Type B pancreatic cell (in vitro differentiated cells): ENCODE measurements at regions not wholly inside any gene's neighbourhood (a gene's known extent, or its start where the extent isn't known, plus 50 kb on each side); places are given as distances from the start of the nearest gene placed in this dataset.

ENCODE experiments used
- DNase-seq: peaks from one replicate; pipeline ENCODE4 v3.0.0; 2021; ENCODE audit warnings: mixed read lengths; ENCODE audit not compliant: unreplicated experiment; ENCODE audit errors: extremely low spot score
- H3K27ac Mint-ChIP-seq: 2 replicates; pipeline ENCODE4 v1.8.0; 2021; ENCODE audit warnings: mild to moderate bottlenecking, mixed read lengths
- H3K27me3 Mint-ChIP-seq: 2 replicates; pipeline ENCODE4 v1.8.0; 2021; ENCODE audit warnings: mixed read lengths
- H3K36me3 Mint-ChIP-seq: 2 replicates; pipeline ENCODE4 v1.8.0; 2021; ENCODE audit warnings: mixed read lengths
- H3K4me1 Mint-ChIP-seq: one replicate; pipeline ENCODE4 v1.8.0; 2021; ENCODE audit warnings: mixed read lengths; ENCODE audit not compliant: unreplicated experiment
- H3K4me3 Mint-ChIP-seq: 2 replicates; pipeline ENCODE4 v1.8.0; 2021; ENCODE audit warnings: mild to moderate bottlenecking, mixed read lengths
- H3K9me3 Mint-ChIP-seq: 2 replicates; pipeline ENCODE4 v1.8.0; 2021; ENCODE audit warnings: mixed read lengths
- CTCF ChIP-seq: fragments of 200-600 bp; sonication (generic); conservative IDR thresholded peaks from 2 replicates; pipeline ENCODE4 v1.5.0; 2021; ENCODE audit warnings: antibody characterized with exemption, mild to moderate bottlenecking

- H3K27ac Mint-ChIP-seq, result no peak overlapping the region
- no peaks in the 10 kb centered on the region for H3K27me3 Mint-ChIP-seq
- H3K4me1 Mint-ChIP-seq, result peaks cover 4% of the 10 kb centered on the region
- H3K9me3 Mint-ChIP-seq, result no peaks in the 10 kb centered on the region
- H3K4me3 Mint-ChIP-seq, result no peak overlapping the region
- H3K36me3 Mint-ChIP-seq, result no peaks in the 10 kb centered on the region
- no peak for DNase-seq
- TF ChIP-seq CTCF, result no peak
Measured at GRCh38 chr14:98312006-98312405, 960.0 kb downstream of the BCL11B start.

GRCh38 chr14:98321841-98322240 lies 950.2 kb downstream of the BCL11B start:
- TF ChIP-seq CTCF, result no peak
- Mint-ChIP-seq H3K27me3 (peaks cover 8% of the 10 kb centered on the region), H3K9me3 (peaks cover 6% of the 10 kb centered on the region), H3K4me3 (no peak overlapping the region), H3K36me3 (no peaks in the 10 kb centered on the region), H3K4me1 (no peaks in the 10 kb centered on the region), H3K27ac (no peak overlapping the region)
- DNase-seq, result no peak

- H3K27me3 Mint-ChIP-seq, result peaks cover 8% of the 10 kb centered on the region
- no peak for TF ChIP-seq CTCF
- H3K27ac Mint-ChIP-seq, result no peak overlapping the region
- no peaks in the 10 kb centered on the region for H3K36me3 Mint-ChIP-seq
- DNase-seq, result no peak
- no peaks in the 10 kb centered on the region for H3K4me1 Mint-ChIP-seq
- no peak overlapping the region for H3K4me3 Mint-ChIP-seq
- peaks cover 6% of the 10 kb centered on the region for H3K9me3 Mint-ChIP-seq
Measured at GRCh38 chr14:98323836-98324235, 948.2 kb downstream of the BCL11B start.

- Mint-ChIP-seq H3K36me3 (no peaks in the 10 kb centered on the region), H3K4me3 (no peak overlapping the region), H3K4me1 (no peaks in the 10 kb centered on the region), H3K27me3 (peaks cover 8% of the 10 kb centered on the region), H3K9me3 (peaks cover 6% of the 10 kb centered on the region), H3K27ac (no peak overlapping the region)
- TF ChIP-seq CTCF, result no peak
- no peak for DNase-seq
Measured at GRCh38 chr14:98325761-98326160, 946.2 kb downstream of the BCL11B start.

- Mint-ChIP-seq H3K36me3 (no peaks in the 10 kb centered on the region), H3K27ac (no peak overlapping the region)
- TF ChIP-seq CTCF, result no peak
Measured at GRCh38 chr14:98328496-98328895, 943.5 kb downstream of the BCL11B start.

GRCh38 chr14:98334186-98334585 lies 937.8 kb downstream of the BCL11B start:
- no peak overlapping the region for H3K4me3 Mint-ChIP-seq
- no peaks in the 10 kb centered on the region for H3K4me1 Mint-ChIP-seq
- H3K27ac Mint-ChIP-seq, result no peak overlapping the region
- no peaks in the 10 kb centered on the region for H3K27me3 Mint-ChIP-seq
- H3K36me3 Mint-ChIP-seq, result no peaks in the 10 kb centered on the region
- no peak for DNase-seq
- TF ChIP-seq CTCF, result no peak
- no peaks in the 10 kb centered on the region for H3K9me3 Mint-ChIP-seq

More at GRCh38 chr14:98328496-98328895, 943.5 kb downstream of the BCL11B start:
- Mint-ChIP-seq H3K27me3 (peaks cover 8% of the 10 kb centered on the region), H3K9me3 (peaks cover 6% of the 10 kb centered on the region), H3K4me3 (no peak overlapping the region), H3K4me1 (no peaks in the 10 kb centered on the region)
- no peak for DNase-seq
